K562 (cell line): ENCODE measurements at regions not wholly inside any gene's neighbourhood (a gene's known extent, or its start where the extent isn't known, plus 50 kb on each side); places are given as distances from the start of the nearest gene placed in this dataset.

Source experiments
- ATAC-seq: fragments of 200-7000 bp; cut with Tn5 transposase; 3 replicates; pipeline ENCODE4 v1.9.1; 2020; ENCODE audit warnings: moderate library complexity
- BruUV-seq: library from RNA; stranded (reverse); fragments of 400-500 nt; replicated peaks from 2 replicates; lab custom pipeline; 2021; lab: Mats Ljungman, UMichigan
- CTCF ChIA-PET: fragments of 300-600 bp; formaldehyde crosslinking; extraction: SDS; loops from one replicate; lab custom pipeline; 2021; ENCODE audit warnings: low intra/inter-chr PET ratio; lab: Yijun Ruan, JAX
- POLR2A ChIA-PET: fragments of 300-600, 350-650 bp; sonication (Branson Sonifier 250); formaldehyde crosslinking; extraction: SDS; loops from one replicate; lab custom pipeline; 2021; ENCODE audit warnings: antibody characterized with exemption, inconsistent platforms; lab: Yijun Ruan, JAX
- DNase-seq, 4 experiments: peaks; one replicate each; pipeline versions ENCODE4 v3.0.0 to v3.0.0-alpha.2; 2011 to 2018; ENCODE audit warnings: low spot score in 3 of 4, mixed read lengths in 3 of 4; ENCODE audit errors: extremely low read depth in 1 of 4
- FAIRE-seq: peaks from 2 replicates; lab custom pipeline; 2011; peaks lifted over from hg19 to GRCh38; lab: Jason Lieb, UNC
- H2AFZ ChIP-seq: 2 replicates; pipeline ENCODE4 v1.6.0; 2011; ENCODE audit warnings: low read depth, low read length, control low read depth, inconsistent platforms
- H3K27ac ChIP-seq: fragments of 200-600 bp; 3 replicates; pipeline ENCODE4 v1.8.0; 2011; ENCODE audit warnings: low read depth, mild to moderate bottlenecking, control low read depth, inconsistent platforms, low read length, moderate library complexity, mixed read lengths; ENCODE audit errors: extremely low read depth
- H3K27me3 ChIP-seq, 2 experiments: fragments of 300-600 bp in 1 of 2; 2 replicates in 1 of 2; 3 replicates in 1 of 2; pipeline versions ENCODE4 v1.6.0 to v1.8.0; 2011; ENCODE audit warnings: inconsistent platforms in 2 of 2, low read length in 2 of 2, mild to moderate bottlenecking in 1 of 2, mixed read lengths in 1 of 2, moderate library complexity in 1 of 2; ENCODE audit not compliant: control insufficient read depth in 2 of 2, insufficient read depth in 2 of 2
- H3K36me3 ChIP-seq: fragments of 300-600 bp; 3 replicates; pipeline ENCODE4 v1.8.0; 2011; ENCODE audit warnings: mild to moderate bottlenecking, low read length, inconsistent platforms; ENCODE audit not compliant: control insufficient read depth, insufficient read depth
- H3K4me1 ChIP-seq, 2 experiments: fragments of 200-600 bp in 1 of 2; replicated peaks in 1 of 2; 2 replicates in 1 of 2; 3 replicates in 1 of 2; pipeline versions ENCODE4 v1.5.1 to v1.8.0; 2011; ENCODE audit warnings: inconsistent platforms in 2 of 2, low read length in 2 of 2, mild to moderate bottlenecking in 1 of 2, mixed read lengths in 1 of 2, moderate library complexity in 1 of 2; ENCODE audit not compliant: control insufficient read depth in 2 of 2, insufficient read depth in 2 of 2
- H3K4me2 ChIP-seq: 2 replicates; pipeline ENCODE4 v1.6.1; 2011; ENCODE audit warnings: low read length, control low read depth, inconsistent platforms, mixed read lengths; ENCODE audit not compliant: insufficient read depth
- H3K4me3 ChIP-seq: fragments of 200-600 bp; sonication (generic), shearing (Covaris generic); 2 replicates; pipeline ENCODE4 v1.5.1; 2016; ENCODE audit warnings: control low read depth, inconsistent platforms
- H3K79me2 ChIP-seq: fragments of 200-600 bp; 3 replicates; pipeline ENCODE4 v1.8.0; 2011; ENCODE audit warnings: low read length, inconsistent platforms; ENCODE audit not compliant: control insufficient read depth, insufficient read depth
- H3K9ac ChIP-seq, 2 experiments: 2 replicates each; pipeline versions ENCODE4 v1.6.0 to v1.6.1; 2011; ENCODE audit warnings: low read depth in 2 of 2, low read length in 2 of 2, control low read depth in 1 of 2, inconsistent platforms in 1 of 2, mild to moderate bottlenecking in 1 of 2, mixed read lengths in 1 of 2; ENCODE audit not compliant: insufficient read depth in 1 of 2
- H3K9me1 ChIP-seq: one replicate; pipeline ENCODE4 v1.6.0; 2011; ENCODE audit warnings: inconsistent platforms, mild to moderate bottlenecking, low read length, moderate library complexity; ENCODE audit not compliant: control insufficient read depth, insufficient read depth
- H3K9me3 ChIP-seq: replicated peaks from 2 replicates; pipeline ENCODE4 v1.5.1; 2011; ENCODE audit warnings: low read depth, low read length, inconsistent platforms; ENCODE audit not compliant: control insufficient read depth, insufficient read depth
- H4K20me1 ChIP-seq: replicated peaks from 2 replicates; pipeline ENCODE4 v1.6.1; 2011; ENCODE audit warnings: low read length, inconsistent platforms, mixed read lengths; ENCODE audit not compliant: control insufficient read depth, insufficient read depth
- ARHGAP35 ChIP-seq: fragments of 450-650 bp; IDR thresholded peaks from 2 replicates; pipeline ENCODE4 v1.6.1; 2018; ENCODE audit not compliant: partially characterized antibody
- ASH1L ChIP-seq: fragments of 450-650 bp; IDR thresholded peaks from 2 replicates; pipeline ENCODE4 v1.6.1; 2018; ENCODE audit warnings: borderline replicate concordance, mild to moderate bottlenecking, low read depth; ENCODE audit not compliant: partially characterized antibody
- ETS2 ChIP-seq: IDR thresholded peaks from 2 replicates; pipeline ENCODE4 v1.6.1; 2016; ENCODE audit warnings: borderline replicate concordance, missing genetic modification characterization, mild to moderate bottlenecking, moderate library complexity, missing compliant biosample characterization; ENCODE audit not compliant: poor library complexity, severe bottlenecking
- ETV5 ChIP-seq: sonication (generic); formaldehyde crosslinking; IDR thresholded peaks from 2 replicates; pipeline ENCODE4 v1.4.0; 2020; ENCODE audit warnings: low read depth, mild to moderate bottlenecking, missing genetic modification reagents
- FOXK2 ChIP-seq, 2 experiments: fragments of 450-650 bp; IDR thresholded peaks in 1 of 2; conservative IDR thresholded peaks in 1 of 2; 2 replicates each; pipeline ENCODE4 v1.6.1; 2016; ENCODE audit warnings: low read depth in 2 of 2, mild to moderate bottlenecking in 1 of 2
- HDAC2 ChIP-seq: fragments of 450-650 bp; IDR thresholded peaks from 2 replicates; pipeline ENCODE4 v1.6.1; 2016; ENCODE audit warnings: mild to moderate bottlenecking
- HIVEP1 ChIP-seq: fragments of 250-450 bp; sonication (Bioruptor Pico); IDR thresholded peaks from 2 replicates; pipeline ENCODE4 v1.4.0; 2020; ENCODE audit warnings: mild to moderate bottlenecking
- MCM3 ChIP-seq: fragments of 450-650 bp; IDR thresholded peaks from 2 replicates; pipeline ENCODE4 v1.6.1; 2016
- SMC3 ChIP-seq: conservative IDR thresholded peaks from 2 replicates; pipeline ENCODE4 v1.6.1; 2011; ENCODE audit warnings: low read depth, low read length, improper control_type of control experiment; ENCODE audit not compliant: insufficient read depth
- ZFP30 ChIP-seq: fragments of 250-450 bp; sonication (Bioruptor Pico); IDR thresholded peaks from 2 replicates; pipeline ENCODE4 v1.8.0; 2022; ENCODE audit warnings: moderate library complexity, mild to moderate bottlenecking, inconsistent platforms, borderline replicate concordance
- ZNF431 ChIP-seq: sonication (generic); formaldehyde crosslinking; IDR thresholded peaks from 2 replicates; pipeline ENCODE4 v1.8.0; 2022; ENCODE audit warnings: mild to moderate bottlenecking, missing genetic modification reagents
- ZNF583 ChIP-seq: fragments of 250-450 bp; sonication (Bioruptor Pico); IDR thresholded peaks from 2 replicates; pipeline ENCODE4 v1.4.0; 2020
- WGBS: fragments of 100-300 bp; shearing (Covaris generic); methylation state at CpG from one replicate; pipeline ENCODE4 v1.1.6; 2016; ENCODE audit warnings: low coverage, mixed read lengths; ENCODE audit not compliant: insufficient coverage; ENCODE audit errors: missing lambda C conversion rate; 5-methylcytosine and 5-hydroxymethylcytosine counted together
- in situ Hi-C: fragments of 300-500 bp; cut with MboI; formaldehyde crosslinking; loops from 4 replicates; pipeline ENCODE4 v1.15.0; 2018; ENCODE audit warnings: inconsistent platforms, mixed read lengths
- intact Hi-C: fragments of 100-400 bp; cut with micrococcal nuclease; formaldehyde crosslinking; loops from 2 replicates; pipeline ENCODE4 v1.14.2; 2022
- TF ChIP-seq, protein P1 (sequence below): fragments of 250-450 bp; sonication (Bioruptor Pico); IDR thresholded peaks from 2 replicates; pipeline ENCODE4 v1.5.0; 2021; ENCODE audit warnings: mild to moderate bottlenecking, moderate library complexity
- TF ChIP-seq, protein P2 (sequence below): IDR thresholded peaks from 3 replicates; pipeline ENCODE4 v1.6.1; 2011; ENCODE audit warnings: borderline replicate concordance, mild to moderate bottlenecking; ENCODE audit not compliant: insufficient read length, insufficient read depth

DNA sequence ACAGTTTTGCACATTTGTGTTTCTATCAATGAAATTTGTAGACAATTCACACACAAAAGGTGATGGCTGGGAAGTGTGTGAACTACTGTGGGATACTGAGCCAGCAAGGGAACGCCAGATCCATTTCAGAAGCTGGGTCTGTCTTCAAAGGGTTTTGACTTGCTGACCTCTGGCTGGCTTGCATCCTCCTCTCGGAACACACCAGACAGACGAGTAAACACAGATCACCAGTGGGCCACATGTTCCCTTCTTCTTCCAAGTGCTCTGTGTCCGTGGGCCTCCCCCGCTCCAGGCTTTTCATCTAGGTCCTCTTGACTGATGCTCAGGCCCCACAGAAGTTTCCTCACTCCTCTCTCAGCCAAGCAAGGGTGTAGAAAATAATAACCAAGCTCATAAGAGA lies 122.2 kb upstream of the OSR1 start:
- no peaks in the 10 kb centered on the region for H3K9me3 ChIP-seq
- H3K27me3 ChIP-seq = no peaks in the 10 kb centered on the region
- no peak overlapping the region for H3K9ac ChIP-seq
- H3K4me3 ChIP-seq = no peak overlapping the region
- BruUV-seq = no TSS peak
- ChIA-PET POLR2A (interaction anchor here (0.9 kb wide), 1 partner anchor 642 kb away, joined by 3 read pairs; no protein-coding TSS in a partner anchor), CTCF (no interaction called here)
- no peak overlapping the region for H3K27ac ChIP-seq
- H3K79me2 ChIP-seq = no peaks in the 10 kb centered on the region
- H4K20me1 ChIP-seq = no peaks in the 10 kb centered on the region
- ATAC-seq (no peak), FAIRE-seq (no peak), DNase-seq (no peak)
- H3K4me1 ChIP-seq = no peaks in the 10 kb centered on the region
- in situ Hi-C loops (no loop called here), intact Hi-C loops (no loop called here)
- H2AFZ ChIP-seq = no peak overlapping the region
- TF ChIP-seq ZFP30 (CRISPR knock-in tag) (no peak), FOXK2 (conservative IDR thresholded peaks at IDR 0.05 in 1 of 2, IDR thresholded peaks at IDR 0.05 in 1 of 2; ENCODE audit: low read depth in 2 of 2) (no peak), ASH1L (no peak), MCM3 (no peak), ARHGAP35 (no peak), ZNF583 (no peak), ETV5 (CRISPR knock-in tag) (no peak)
- H3K4me2 ChIP-seq = no peak overlapping the region
- WGBS = 3% methylated on average over 5 of the region's 5 CpGs
- H3K9me1 ChIP-seq = no peaks in the 10 kb centered on the region
- no peaks in the 10 kb centered on the region for H3K36me3 ChIP-seq

DNA sequence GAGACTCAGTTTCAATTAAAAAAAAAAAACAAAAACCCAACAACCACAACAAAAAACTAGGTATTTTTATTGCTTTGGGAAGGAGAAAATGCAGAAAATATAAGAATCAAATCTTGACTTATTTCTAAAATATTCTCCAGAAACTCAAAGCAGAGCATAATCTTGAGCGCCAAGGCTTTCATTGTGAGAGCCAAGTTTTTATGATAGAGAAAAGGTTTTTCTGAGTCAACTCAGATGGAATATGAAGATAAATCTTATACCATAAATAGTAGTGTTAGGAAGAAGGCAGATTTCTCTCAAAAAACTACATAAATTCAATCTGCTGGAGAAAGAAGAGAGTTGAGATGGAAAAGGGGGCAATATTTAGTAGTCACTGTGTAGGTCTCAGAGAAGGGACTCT lies 121.2 kb upstream of the OSR1 start:
- DNase-seq = no peak
- 9% methylated on average over 1 of the region's 1 CpG for WGBS
- FAIRE-seq = no peak
- no peak overlapping the region for H2AFZ ChIP-seq
- no peaks in the 10 kb centered on the region for H3K79me2 ChIP-seq
- H3K9me3 ChIP-seq = no peaks in the 10 kb centered on the region
- POLR2A ChIA-PET = no interaction called here
- no peak for ATAC-seq
- no peaks in the 10 kb centered on the region for H4K20me1 ChIP-seq
- H3K27ac ChIP-seq = no peak overlapping the region
- H3K9me1 ChIP-seq = no peaks in the 10 kb centered on the region
- no peak overlapping the region for H3K9ac ChIP-seq
- H3K4me3 ChIP-seq = no peak overlapping the region
- no peak overlapping the region for H3K4me2 ChIP-seq
- in situ Hi-C loops (no loop called here), intact Hi-C loops (no loop called here)
- H3K27me3 ChIP-seq = no peaks in the 10 kb centered on the region
- no peaks in the 10 kb centered on the region for H3K36me3 ChIP-seq
- no peaks in the 10 kb centered on the region for H3K4me1 ChIP-seq
- BruUV-seq = no TSS peak
- CTCF ChIA-PET = no interaction called here
- TF ChIP-seq, protein P1, sequence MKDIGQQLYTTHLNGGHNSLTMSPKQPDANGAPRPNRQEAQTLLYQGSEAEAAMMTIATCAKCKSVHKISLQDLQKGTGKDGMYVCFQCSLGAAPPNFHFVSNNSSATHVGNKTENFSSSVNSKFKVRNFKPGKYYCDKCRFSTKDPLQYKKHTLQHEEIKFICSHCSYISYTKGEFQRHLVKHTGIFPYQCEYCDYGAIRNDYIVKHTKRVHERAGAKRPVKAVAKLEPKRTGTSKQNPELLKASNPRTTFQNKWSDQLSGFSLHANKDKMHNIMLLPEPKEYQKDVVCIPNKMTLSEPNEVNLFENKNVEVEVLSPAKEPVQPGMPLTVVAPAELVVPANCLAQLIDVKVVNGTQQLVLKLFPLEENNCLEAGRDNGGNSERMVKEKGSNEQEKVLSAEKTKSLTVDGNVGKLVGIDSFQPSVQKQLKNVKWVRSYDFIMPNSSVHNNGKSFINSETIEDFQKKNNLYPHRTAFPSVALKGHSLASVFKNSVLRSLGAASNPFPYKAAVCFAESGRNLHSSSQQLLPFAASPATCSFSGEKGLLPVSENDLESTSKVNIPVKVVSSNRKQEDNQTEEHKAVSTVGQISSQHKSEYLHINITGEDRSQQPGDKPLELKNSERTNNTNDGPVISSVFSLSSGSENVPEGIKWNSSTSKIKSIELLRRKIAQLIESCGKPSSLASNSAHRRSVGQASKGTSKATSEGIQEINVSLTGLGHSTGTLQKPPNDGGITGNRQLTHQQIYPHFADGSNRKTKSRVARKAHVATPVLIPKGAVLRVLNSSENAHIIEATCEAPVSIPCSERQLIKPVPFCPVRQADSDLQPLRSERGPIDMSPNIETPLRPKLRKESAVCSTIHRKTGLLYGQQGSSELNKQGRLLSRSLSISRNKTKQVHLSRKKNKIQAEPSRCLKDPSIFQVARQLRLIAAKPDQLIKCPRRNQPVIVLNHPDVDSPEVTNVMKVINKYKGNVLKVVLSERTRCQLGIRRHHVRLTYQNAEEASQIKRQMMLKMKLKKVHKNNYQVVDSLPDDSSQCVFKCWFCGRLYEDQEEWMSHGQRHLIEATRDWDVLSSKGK (CRISPR knock-in tag) = no peak
- TF ChIP-seq ETS2 (no peak), SMC3 (no peak), ZNF431 (CRISPR knock-in tag) (no peak), HIVEP1 (no peak), HDAC2 (no peak)
- TF ChIP-seq, protein P2, sequence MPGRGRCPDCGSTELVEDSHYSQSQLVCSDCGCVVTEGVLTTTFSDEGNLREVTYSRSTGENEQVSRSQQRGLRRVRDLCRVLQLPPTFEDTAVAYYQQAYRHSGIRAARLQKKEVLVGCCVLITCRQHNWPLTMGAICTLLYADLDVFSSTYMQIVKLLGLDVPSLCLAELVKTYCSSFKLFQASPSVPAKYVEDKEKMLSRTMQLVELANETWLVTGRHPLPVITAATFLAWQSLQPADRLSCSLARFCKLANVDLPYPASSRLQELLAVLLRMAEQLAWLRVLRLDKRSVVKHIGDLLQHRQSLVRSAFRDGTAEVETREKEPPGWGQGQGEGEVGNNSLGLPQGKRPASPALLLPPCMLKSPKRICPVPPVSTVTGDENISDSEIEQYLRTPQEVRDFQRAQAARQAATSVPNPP = no peak
